Heart left ventricle (tissue), 13 donors: ENCODE measurements at regions not wholly inside any gene's neighbourhood (a gene's known extent, or its start where the extent isn't known, plus 50 kb on each side); places are given as distances from the start of the nearest gene placed in this dataset.

Source experiments
- CTCF ChIP-seq, 12 donors: fragments of 200-600 bp; sonication (generic) in 4 of 12; IDR thresholded peaks; one replicate each; pipeline versions ENCODE4 v1.5.0 to v1.8.0; 2018 to 2022; ENCODE audit warnings: antibody characterized with exemption in 12 of 12, mild to moderate bottlenecking in 5 of 12
- POLR2A ChIP-seq, 2 donors: fragments of 450-650 bp; IDR thresholded peaks; one replicate each; pipeline ENCODE4 v1.6.1; 2017; ENCODE audit warnings: antibody characterized with exemption in 2 of 2, mild to moderate bottlenecking in 2 of 2, moderate library complexity in 2 of 2
- donor health status: ischemic (EF 13 %, LVEDD 7.1; RV severe dilation, severe dysfunction).
- donor health status: DM: no; HTN: yes; CAD: no.
- donor health status: DM: no; HTN: no; CAD: no.
- donor health status: ischemic (EF 25% LVEDD 6.9; RV normal size, moderate dysfunction).
- donor health status: ischemic (EF 25% LVEDD 5.7; RV mildly dilated, moderate dysfunction).
- donor health status: ischemic (EF 35%, LVEDD 5.7; RV mildly dilated, moderate dysfunction).
- donor health status: nonischemic (EF 11% LVEDD 7.7; RV severe dilation, severe dysfunction).
- donor health status: DM: yes; HTN: yes; CAD: no.
- donor health status: PGD.
- donor health status: ischemic (EF 29% LVEDD 5.4; RV normal size, mild dysfunction).
- donor health status: nonischemic (EF 23%, LVEDD 6.1; RV moderate dilation, normal function).

GRCh38 chr5:2899311-2899710, 147.8 kb upstream of the IRX2 start:
- no peak for TF ChIP-seq CTCF (IDR thresholded peaks at IDR 0.05)
- TF ChIP-seq POLR2A (IDR thresholded peaks at IDR 0.05): no peak
